HG02571 (cell line): ENCODE measurements at regions not wholly inside any gene's neighbourhood (a gene's known extent, or its start where the extent isn't known, plus 50 kb on each side); places are given as distances from the start of the nearest gene placed in this dataset.
A peak's percentile ranks its signal among the peaks of the same experiment; 100 is the strongest.

Experiments
- ATAC-seq: cut with Tn5 transposase; IDR thresholded peaks from one replicate; pipeline ENCODE4 v1.9.1; 2021; ENCODE audit warnings: mild to moderate bottlenecking, moderate library complexity; ENCODE audit not compliant: unreplicated experiment

DNA sequence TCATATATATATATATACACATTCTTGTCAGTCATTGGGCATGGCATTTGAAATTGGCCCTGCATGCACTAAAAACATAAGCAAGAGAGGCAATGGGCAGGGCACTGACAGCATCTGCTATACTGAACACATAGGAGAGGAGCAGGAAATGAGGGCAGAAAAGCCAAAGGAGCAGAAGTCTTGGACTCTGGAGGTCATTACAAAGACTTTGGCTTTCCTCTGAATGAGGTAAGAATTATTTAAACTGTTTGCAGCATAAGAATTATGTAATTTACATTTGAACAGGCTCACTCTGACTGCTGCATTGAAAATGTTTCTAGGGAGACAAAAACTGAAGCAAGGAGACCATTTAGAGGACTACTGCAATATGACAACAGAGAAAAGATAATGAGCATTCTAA, 396.5 kb downstream of the PRDM5 start:
- no peak for ATAC-seq

DNA sequence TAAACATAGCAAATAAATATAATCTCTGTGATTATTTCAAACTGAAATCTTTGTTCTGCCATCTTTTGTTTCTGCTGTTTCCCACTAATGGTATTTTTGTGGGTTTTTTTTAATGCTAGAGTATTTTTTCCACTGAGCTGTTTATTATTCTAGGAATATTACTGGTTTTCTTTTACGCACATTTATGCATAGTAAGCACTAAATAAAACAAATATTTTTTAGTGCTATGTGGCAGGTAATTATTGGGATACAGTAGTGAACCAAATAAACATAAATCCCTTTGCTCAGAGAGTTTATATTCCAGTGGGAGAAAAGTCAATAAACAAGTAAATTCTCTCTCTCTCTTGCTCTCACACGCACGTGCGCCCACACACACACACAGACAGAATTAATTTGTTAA, 397.4 kb downstream of the PRDM5 start:
- ATAC-seq = no peak

GRCh38 chr4:120524237-120524636, 398.3 kb downstream of the PRDM5 start:
- ATAC-seq = no peak

GRCh38 chr4:120520761-120521160, 401.8 kb downstream of the PRDM5 start:
- ATAC-seq = no peak

GRCh38 chr4:120517966-120518365, 404.6 kb downstream of the PRDM5 start:
- no peak for ATAC-seq

GRCh38 chr4:120509719-120510118, 412.8 kb downstream of the PRDM5 start:
- no peak for ATAC-seq

GRCh38 chr4:120509222-120509621, 413.3 kb downstream of the PRDM5 start:
- ATAC-seq = no peak

DNA sequence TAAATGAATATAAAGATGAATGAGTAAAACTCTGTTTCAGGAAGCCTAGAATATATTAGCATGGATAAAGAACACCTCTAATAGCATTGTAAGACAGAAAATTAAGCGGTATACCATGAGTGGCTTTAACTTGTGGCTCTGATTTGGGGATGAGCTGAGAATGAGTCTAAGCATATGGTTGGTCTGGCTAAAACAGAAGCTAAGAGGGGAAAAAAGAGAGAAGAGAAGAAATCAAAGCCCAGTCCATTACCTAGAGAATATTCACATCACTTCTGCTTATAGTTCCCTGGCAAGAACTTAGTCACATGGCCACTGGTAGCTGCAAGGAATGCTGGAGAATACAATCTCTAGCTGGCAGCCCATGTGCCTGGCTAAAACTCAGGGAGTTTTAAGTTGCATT, 414.5 kb downstream of the PRDM5 start:
- no peak for ATAC-seq

GRCh38 chr4:120506536-120506935, 416.0 kb downstream of the PRDM5 start:
- ATAC-seq = no peak

GRCh38 chr4:120498678-120499077, 423.8 kb downstream of the PRDM5 start:
- no peak for ATAC-seq

DNA sequence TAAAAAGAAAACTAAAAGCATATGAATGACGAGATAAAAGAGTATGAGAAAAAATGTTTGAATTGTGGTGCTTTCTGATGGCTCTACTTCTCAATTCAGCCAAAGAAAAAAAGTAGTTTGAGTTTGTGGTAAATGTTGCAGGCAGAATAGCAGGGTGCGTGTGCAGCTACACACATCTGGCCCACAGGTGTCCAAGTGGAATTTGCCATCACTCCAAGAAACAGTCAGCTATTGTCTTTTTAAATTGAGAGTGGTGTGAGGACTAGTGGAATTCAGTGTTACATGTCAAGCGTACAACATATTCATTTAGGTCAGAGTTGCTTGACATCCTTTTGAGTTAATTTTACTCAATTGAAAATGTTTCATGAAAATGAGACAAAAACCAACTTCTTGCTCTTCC, 424.8 kb upstream of the MAD2L1 start:
- no peak for ATAC-seq

DNA sequence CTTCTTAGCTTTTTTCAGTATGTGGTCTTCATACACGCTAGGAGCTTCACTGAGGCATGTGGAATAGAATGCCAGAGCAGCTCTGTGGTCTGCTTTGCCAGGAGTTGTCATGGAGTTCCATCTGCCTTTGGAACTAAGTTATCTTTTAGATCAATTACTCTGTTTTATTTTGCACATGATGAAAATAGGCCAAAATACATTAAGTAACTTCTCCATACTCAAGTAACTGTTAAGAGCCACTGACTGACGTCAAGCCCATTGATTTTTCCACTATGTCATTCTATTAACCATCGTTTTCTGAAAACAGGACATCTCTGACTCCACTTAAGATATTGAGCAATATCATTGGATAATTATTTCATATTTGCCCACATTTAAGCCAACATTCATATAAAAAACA, 415.1 kb upstream of the MAD2L1 start:
- ATAC-seq = no peak

GRCh38 chr4:120472447-120473131, 405.9 kb upstream of the MAD2L1 start:
- no peak for ATAC-seq

GRCh38 chr4:120466429-120466828, 399.8 kb upstream of the MAD2L1 start:
- ATAC-seq = no peak

- no peak for ATAC-seq
These were observed 388.1 kb upstream of the MAD2L1 start for GRCh38 chr4:120454788-120455187.

DNA sequence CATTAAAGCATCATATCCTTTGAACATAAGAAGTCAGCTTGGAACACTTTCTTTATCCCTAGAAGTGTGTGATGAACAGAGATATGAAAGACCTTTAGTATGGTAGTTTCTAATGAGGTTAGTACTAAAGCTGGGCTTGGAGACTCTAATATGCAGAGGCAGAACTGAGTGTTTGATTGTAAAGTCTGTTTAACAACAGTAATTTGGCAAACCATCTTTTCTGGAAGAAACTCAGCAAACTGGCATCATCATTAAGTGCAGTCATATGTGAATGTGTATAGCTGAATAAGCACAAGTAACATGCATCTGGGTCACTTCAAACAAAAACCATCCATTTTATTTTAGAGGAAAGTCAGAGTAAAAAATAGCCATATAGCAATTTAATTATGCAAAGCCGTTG, 385.9 kb upstream of the MAD2L1 start:
- no peak for ATAC-seq

GRCh38 chr4:120452001-120452400, 385.4 kb upstream of the MAD2L1 start:
- ATAC-seq = no peak

- ATAC-seq = no peak
These were observed 381.1 kb upstream of the MAD2L1 start for GRCh38 chr4:120447774-120448173.

DNA sequence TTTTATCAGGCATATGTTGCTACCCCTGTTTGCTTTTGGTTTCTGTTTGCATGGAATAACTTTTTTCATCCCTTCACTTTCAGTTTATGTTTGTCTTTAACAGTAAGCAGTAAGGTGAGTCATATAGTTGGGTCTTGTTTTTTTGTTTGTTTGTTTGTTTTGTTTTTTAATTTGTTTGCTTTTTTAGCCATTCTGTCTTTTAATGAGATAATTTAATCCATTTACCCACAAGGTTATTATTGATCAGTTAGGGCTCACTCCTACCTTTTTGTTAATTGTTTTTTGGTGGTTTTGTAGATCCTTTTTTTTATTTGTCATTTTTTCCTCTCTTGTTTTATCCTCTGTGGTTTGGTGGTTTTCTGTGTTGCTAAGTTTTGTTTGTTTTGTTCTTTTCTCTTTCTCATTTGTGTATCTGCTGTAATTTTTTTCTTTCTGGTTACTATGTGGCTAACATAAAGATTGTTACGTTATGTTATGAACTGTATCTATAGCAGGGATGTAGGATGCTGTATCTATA, 379.5 kb upstream of the MAD2L1 start:
- peak; percentile 96 for ATAC-seq

GRCh38 chr4:120445186-120445585, 378.5 kb upstream of the MAD2L1 start:
- ATAC-seq = no peak

GRCh38 chr4:120443116-120443515, 376.5 kb upstream of the MAD2L1 start:
- ATAC-seq = no peak

GRCh38 chr4:120440730-120441129, 374.1 kb upstream of the MAD2L1 start:
- no peak for ATAC-seq

DNA sequence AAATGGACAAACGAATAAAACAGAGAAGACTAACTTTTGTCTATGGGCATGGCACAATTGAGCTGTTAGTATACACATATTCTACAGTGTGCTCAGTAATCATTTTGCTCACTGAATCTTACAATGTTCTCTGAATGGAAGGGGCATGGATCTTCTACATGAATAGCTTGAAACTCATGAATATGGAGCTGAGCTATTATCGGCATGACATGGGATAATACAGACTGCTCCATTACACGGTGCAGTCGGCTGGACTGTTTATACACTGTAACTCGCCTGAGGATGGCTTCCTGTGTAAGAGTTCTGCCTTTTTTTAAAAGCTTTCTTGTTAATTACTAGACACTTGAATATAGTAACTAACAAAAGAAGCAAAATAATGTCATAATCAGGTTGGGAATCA, 368.5 kb upstream of the MAD2L1 start:
- ATAC-seq = no peak
